HG03064 (cell line): ENCODE measurements at regions not wholly inside any gene's neighbourhood (a gene's known extent, or its start where the extent isn't known, plus 50 kb on each side); places are given as distances from the start of the nearest gene placed in this dataset.

ENCODE experiments used
- ATAC-seq: cut with Tn5 transposase; IDR thresholded peaks from one replicate; pipeline ENCODE4 v1.9.1; 2021; ENCODE audit warnings: low read depth; ENCODE audit not compliant: unreplicated experiment

DNA sequence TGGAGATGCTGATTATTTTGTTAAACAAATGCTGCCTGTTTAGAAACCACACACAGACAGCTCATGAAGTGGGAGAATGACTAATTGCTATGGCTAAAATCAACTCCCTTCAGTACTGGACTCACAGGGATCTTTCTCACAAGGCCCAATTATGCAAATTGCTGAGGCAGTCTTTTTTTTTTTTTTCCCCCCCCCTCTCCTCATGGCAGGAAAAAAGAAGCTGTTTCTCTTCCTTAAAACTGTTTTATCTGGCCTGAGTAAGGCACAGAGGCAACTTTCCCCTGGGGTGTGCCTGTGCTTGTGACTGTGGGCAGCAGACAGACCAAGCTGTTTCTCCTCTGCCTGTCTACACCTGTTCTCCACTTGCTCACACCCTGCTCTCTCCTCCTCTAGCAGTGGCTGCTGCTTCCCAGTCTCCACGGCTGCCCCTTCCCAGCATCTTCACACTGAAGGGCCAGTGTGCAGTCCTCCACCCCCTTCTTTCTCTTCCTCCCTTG, 65.4 kb upstream of the STEAP1B start:
- no peak for ATAC-seq

DNA sequence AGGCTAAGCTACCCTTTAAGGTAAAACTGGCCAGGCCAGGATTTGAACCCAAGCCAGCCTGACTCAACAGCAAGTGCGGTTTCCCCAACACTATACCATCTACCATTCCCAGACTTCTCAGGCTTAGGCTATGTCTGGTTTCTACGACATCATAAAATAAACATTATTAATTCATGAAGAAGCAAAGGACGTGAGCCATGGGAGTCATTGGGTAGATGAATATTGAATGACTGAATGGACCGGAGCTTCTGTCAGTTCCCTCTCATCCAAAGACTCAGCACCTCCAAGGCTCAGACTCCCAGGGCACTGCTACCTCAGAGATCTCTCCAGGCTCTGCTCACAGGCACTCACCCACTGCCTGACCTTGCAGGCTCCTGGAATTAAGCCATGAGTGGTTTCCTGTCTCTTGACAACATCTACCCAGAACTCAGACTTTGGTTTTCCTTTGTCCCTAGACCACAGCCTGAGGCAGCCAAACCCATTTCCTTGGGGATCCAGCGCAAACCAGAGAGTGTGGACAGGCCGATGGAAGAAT, 64.6 kb upstream of the STEAP1B start:
- no peak for ATAC-seq

- no peak for ATAC-seq
These were observed 63.7 kb upstream of the STEAP1B start for GRCh38 chr7:22563621-22564241.

GRCh38 chr7:22563032-22563501, 63.1 kb upstream of the STEAP1B start:
- no peak for ATAC-seq

GRCh38 chr7:22561895-22562593, 62.1 kb upstream of the STEAP1B start:
- no peak for ATAC-seq

GRCh38 chr7:22561321-22561811, 61.4 kb upstream of the STEAP1B start:
- no peak for ATAC-seq

- peak; percentile 47 for ATAC-seq
These were observed 60.0 kb upstream of the STEAP1B start for GRCh38 chr7:22559829-22560489.

GRCh38 chr7:22557167-22557566, 57.2 kb upstream of the STEAP1B start:
- no peak for ATAC-seq

DNA sequence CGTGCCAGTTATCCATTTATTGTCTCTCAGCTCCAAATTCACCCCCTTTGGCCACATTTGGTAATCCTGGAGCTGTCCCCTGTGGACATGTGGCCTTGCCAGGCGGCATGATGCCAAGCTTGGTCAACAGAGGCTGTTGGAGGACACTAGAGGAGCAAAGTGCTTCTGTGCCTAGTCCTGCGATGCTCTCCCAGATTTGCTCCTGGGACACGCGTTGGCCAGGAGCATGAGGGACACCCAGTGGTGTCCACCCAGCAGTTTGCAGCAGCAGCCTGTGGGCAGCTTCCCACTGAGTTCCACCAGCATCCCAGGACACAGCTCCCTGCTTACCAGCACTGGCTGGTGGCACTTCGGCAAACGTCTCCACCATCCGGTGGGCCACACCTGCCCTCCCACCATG, 55.5 kb upstream of the STEAP1B start:
- ATAC-seq = no peak

GRCh38 chr7:22554184-22554583, 54.2 kb upstream of the STEAP1B start:
- ATAC-seq = no peak

DNA sequence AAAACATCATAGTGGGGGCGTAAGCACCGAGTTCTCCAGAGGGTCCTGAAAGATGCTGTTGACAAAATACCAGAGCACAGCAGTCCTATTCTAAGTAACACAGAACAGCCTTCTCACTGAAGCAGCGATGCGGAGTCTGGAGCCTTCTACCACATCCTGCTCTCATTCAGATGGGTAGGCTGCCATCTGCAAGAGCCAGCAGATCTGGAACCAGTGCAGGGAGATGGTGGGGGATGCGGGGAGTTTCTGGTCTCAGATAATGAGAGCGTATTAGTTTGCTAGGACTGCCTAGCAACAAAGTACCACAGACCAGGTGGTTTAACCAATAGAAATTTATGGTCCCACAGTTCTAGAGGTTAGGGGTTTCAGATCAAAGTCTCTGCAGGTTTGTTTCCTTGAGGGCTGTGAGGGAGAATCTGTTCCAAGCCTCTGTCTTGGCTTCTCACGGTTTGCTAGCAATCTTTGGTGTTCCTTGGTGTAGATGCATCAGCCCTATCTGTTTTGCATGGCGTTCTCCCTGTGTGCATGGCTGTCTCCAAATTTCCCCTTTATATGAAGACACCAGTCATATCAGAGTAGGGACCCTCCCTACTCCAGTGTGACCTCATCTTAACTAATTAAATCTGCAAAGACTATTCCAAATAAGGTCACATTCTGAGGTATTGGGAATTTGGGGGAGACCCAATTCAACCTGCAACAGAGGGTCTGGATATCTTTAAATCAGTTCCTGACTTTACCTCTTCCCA, 52.0 kb upstream of the STEAP1B start:
- no peak for ATAC-seq

GRCh38 chr7:22550514-22551030, 50.6 kb upstream of the STEAP1B start:
- no peak for ATAC-seq

- ATAC-seq = no peak
These were observed 49.9 kb upstream of the STEAP1B start for GRCh38 chr7:22549667-22550513.
